ENCODE measurements at regions not wholly inside any gene's neighbourhood (a gene's known extent, or its start where the extent isn't known, plus 50 kb on each side); places are given as distances from the start of the nearest gene placed in this dataset.

GRCh38 chr13:56216221-56216620, 924.5 kb upstream of the PRR20A start:
- TF ChIP-seq FOXP2 (optimal IDR thresholded peaks at IDR 0.05; ENCODE audit: control extremely low read depth, extremely low read length, insufficient read depth): no peak
- TF ChIP-seq EZH2 (IDR thresholded peaks at IDR 0.05): no peak
- no peak for TF ChIP-seq POLR2AphosphoS5 (IDR thresholded peaks at IDR 0.05; ENCODE audit: borderline replicate concordance, low read depth, low read length)
